Activated CD8-positive, alpha-beta T cell treated with anti-CD3 and anti-CD28 coated beads for 36 hours (primary cell): ENCODE measurements at regions not wholly inside any gene's neighbourhood (a gene's known extent, or its start where the extent isn't known, plus 50 kb on each side); places are given as distances from the start of the nearest gene placed in this dataset.

Experiments used
- ATAC-seq: fragments of 200-7000 bp; cut with Tn5 transposase; one replicate; pipeline ENCODE4 v1.10.0; 2021; ENCODE audit warnings: mild to moderate bottlenecking, moderate library complexity
- CTCF ChIA-PET: fragments of 350-600 bp; sonication (Branson Sonifier 250); formaldehyde crosslinking; loops from one replicate; lab custom pipeline; 2021; ENCODE audit warnings: antibody characterized with exemption; lab: Charles Lee
- POLR2A ChIA-PET: fragments of 350-600 bp; sonication (Branson Sonifier 250); formaldehyde crosslinking; loops from one replicate; lab custom pipeline; 2021; ENCODE audit warnings: antibody characterized with exemption; lab: Charles Lee
- DNase-seq: peaks from one replicate; pipeline ENCODE4 v3.0.0-alpha.2; 2020
- H3K27ac Mint-ChIP-seq: one replicate; pipeline ENCODE4 v1.8.0; 2021; ENCODE audit warnings: mild to moderate bottlenecking, mixed read lengths
- H3K27me3 Mint-ChIP-seq: one replicate; pipeline ENCODE4 v1.8.0; 2021; ENCODE audit warnings: mixed read lengths
- H3K36me3 Mint-ChIP-seq: one replicate; pipeline ENCODE4 v1.8.0; 2021; ENCODE audit warnings: low read depth, mixed read lengths
- H3K4me1 Mint-ChIP-seq: one replicate; pipeline ENCODE4 v1.8.0; 2021; ENCODE audit warnings: low read depth, mixed read lengths
- H3K4me3 Mint-ChIP-seq: one replicate; pipeline ENCODE4 v1.8.0; 2021; ENCODE audit warnings: mild to moderate bottlenecking, moderate library complexity, mixed read lengths
- H3K9me3 Mint-ChIP-seq: one replicate; pipeline ENCODE4 v1.8.0; 2021; ENCODE audit warnings: mixed read lengths
- intact Hi-C: fragments of 100-400 bp; cut with micrococcal nuclease; formaldehyde crosslinking; loops from one replicate; pipeline ENCODE4 v1.10.0; 2022
- TF ChIP-seq, protein P1 (sequence below): fragments of 200-600 bp; IDR thresholded peaks from one replicate; pipeline ENCODE4 v1.8.0; 2022; ENCODE audit warnings: antibody characterized with exemption, mild to moderate bottlenecking

DNA sequence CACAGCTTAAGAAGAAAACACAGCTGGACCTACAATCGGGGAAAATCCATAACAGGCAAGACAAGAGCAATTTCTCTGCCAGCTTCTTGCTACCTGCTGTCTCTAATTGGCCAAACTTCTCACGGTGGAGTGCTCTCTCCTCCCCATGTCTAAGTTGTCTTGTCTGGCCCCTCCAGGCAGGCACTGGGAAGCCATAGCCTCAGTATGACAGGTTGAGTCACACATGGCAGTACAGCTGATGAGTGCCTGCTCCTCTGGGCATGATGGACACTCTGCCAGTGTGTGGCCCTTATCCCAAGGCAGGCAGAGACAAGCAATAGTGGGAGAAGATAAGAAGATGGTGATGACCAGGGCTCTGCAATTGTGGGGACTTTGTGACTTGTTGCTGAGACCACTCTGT, 551.8 kb downstream of the DIPK2A start:
- no peaks in the 10 kb centered on the region for H3K36me3 Mint-ChIP-seq
- no peak for DNase-seq
- intact Hi-C loops: no loop called here
- CTCF ChIA-PET: no interaction called here
- H3K4me3 Mint-ChIP-seq: no peak overlapping the region
- peaks cover 2% of the 10 kb centered on the region for H3K27me3 Mint-ChIP-seq
- POLR2A ChIA-PET: no interaction called here
- no peaks in the 10 kb centered on the region for H3K9me3 Mint-ChIP-seq
- no peak overlapping the region for H3K27ac Mint-ChIP-seq
- TF ChIP-seq, protein P1, sequence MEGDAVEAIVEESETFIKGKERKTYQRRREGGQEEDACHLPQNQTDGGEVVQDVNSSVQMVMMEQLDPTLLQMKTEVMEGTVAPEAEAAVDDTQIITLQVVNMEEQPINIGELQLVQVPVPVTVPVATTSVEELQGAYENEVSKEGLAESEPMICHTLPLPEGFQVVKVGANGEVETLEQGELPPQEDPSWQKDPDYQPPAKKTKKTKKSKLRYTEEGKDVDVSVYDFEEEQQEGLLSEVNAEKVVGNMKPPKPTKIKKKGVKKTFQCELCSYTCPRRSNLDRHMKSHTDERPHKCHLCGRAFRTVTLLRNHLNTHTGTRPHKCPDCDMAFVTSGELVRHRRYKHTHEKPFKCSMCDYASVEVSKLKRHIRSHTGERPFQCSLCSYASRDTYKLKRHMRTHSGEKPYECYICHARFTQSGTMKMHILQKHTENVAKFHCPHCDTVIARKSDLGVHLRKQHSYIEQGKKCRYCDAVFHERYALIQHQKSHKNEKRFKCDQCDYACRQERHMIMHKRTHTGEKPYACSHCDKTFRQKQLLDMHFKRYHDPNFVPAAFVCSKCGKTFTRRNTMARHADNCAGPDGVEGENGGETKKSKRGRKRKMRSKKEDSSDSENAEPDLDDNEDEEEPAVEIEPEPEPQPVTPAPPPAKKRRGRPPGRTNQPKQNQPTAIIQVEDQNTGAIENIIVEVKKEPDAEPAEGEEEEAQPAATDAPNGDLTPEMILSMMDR: no peak
- no peak for ATAC-seq
- no peaks in the 10 kb centered on the region for H3K4me1 Mint-ChIP-seq

DNA sequence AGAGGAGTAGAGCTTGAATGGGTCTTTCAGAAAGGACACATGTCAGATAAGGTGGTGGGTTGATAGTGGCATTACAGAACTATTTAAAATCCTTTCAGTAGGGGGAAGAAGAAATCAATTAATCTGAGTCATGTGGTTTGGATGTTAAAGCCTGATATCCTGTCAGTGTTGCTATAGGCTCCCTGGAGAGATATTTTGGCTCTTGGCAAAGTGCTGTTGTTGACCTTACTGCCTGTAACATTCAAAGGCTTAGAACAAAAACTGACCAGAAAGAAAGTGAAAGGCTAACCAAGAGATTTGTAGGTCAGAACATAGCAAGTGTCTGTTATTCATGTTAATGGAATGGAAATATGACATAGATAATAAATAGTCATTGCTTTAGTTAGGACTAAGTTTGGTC, 552.9 kb downstream of the DIPK2A start:
- ChIA-PET CTCF (no interaction called here), POLR2A (no interaction called here)
- Mint-ChIP-seq H3K4me1 (no peaks in the 10 kb centered on the region), H3K9me3 (no peaks in the 10 kb centered on the region), H3K27me3 (peaks cover 2% of the 10 kb centered on the region), H3K36me3 (no peaks in the 10 kb centered on the region), H3K4me3 (no peak overlapping the region), H3K27ac (no peak overlapping the region)
- DNase-seq (no peak), ATAC-seq (no peak)
- intact Hi-C loops: no loop called here
- TF ChIP-seq, protein P1: no peak

DNA sequence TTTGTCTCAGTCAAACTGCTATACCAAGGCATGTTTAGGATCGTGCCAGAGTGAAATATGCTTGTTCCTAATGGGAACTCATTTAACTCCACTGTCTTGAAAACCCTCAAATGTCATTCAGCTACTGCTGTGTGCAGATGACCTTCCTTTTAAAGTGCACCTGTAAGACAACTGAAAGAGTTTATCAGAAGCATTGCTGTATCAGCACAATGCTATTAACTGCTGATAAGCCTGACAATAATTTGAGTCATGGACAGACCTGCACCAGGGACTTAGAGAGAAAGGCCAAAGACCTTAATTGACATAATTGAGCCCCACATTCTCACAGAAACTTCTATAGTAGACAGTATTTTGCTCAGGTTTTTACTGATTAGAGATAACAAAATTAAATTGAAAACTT, 557.9 kb downstream of the DIPK2A start:
- intact Hi-C loops: no loop called here
- DNase-seq: no peak
- H3K4me1 Mint-ChIP-seq: no peaks in the 10 kb centered on the region
- ChIA-PET CTCF (no interaction called here), POLR2A (no interaction called here)
- no peak for ATAC-seq
- H3K27ac Mint-ChIP-seq: no peak overlapping the region
- H3K9me3 Mint-ChIP-seq: no peaks in the 10 kb centered on the region
- TF ChIP-seq, protein P1: no peak
- H3K4me3 Mint-ChIP-seq: no peak overlapping the region
- H3K27me3 Mint-ChIP-seq: peaks cover 3% of the 10 kb centered on the region
- no peaks in the 10 kb centered on the region for H3K36me3 Mint-ChIP-seq

DNA sequence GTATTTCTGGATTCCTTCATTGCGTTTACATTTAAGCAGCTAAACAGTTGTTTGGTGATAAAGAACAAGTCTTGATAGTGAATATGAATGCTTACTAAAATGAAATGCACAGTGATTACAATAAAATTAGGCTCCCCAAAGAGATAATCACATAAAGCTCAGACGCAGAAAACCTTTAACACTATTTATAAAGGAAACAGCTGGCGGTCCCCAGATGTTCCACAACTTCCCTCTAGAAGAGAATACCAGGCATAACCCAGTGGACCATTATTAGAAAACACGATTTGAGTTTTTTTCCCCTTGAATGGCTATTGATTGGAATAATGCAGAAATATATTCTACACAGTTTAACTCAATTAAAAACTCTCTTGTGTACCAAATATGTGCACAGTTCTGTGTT, 573.2 kb downstream of the DIPK2A start:
- DNase-seq (no peak), ATAC-seq (no peak)
- Mint-ChIP-seq H3K4me3 (no peak overlapping the region), H3K9me3 (no peaks in the 10 kb centered on the region), H3K4me1 (no peaks in the 10 kb centered on the region), H3K27me3 (no peaks in the 10 kb centered on the region), H3K27ac (no peak overlapping the region), H3K36me3 (no peaks in the 10 kb centered on the region)
- ChIA-PET POLR2A (no interaction called here), CTCF (no interaction called here)
- intact Hi-C loops: no loop called here
- TF ChIP-seq, protein P1: no peak

DNA sequence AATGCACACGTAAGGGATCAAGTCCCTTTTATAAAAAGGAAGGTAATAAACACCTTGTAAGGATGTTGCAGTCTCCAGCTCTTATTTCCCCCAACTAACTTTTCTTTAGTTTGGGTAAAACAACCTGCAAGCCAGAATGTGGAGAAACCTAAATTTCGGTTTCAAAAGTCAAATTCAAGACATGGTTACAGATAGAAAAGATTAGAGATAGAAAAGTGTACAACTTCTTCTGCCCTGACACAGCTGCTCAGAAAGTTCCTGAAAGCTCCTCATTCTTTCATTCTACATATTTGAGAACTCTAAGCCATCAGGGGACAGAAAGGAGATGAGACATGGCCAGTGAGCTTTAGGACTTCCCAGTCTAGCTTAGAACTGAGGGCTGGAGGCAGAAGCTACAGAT, 574.9 kb downstream of the DIPK2A start:
- DNase-seq: no peak
- Mint-ChIP-seq H3K27me3 (no peaks in the 10 kb centered on the region), H3K9me3 (no peaks in the 10 kb centered on the region), H3K4me1 (no peaks in the 10 kb centered on the region), H3K36me3 (no peaks in the 10 kb centered on the region), H3K4me3 (no peak overlapping the region), H3K27ac (no peak overlapping the region)
- intact Hi-C loops: no loop called here
- TF ChIP-seq, protein P1: no peak
- POLR2A ChIA-PET: no interaction called here
- ATAC-seq: no peak
- CTCF ChIA-PET: no interaction called here
